Mononuclear cell (primary cell): ENCODE measurements at regions not wholly inside any gene's neighbourhood (a gene's known extent, or its start where the extent isn't known, plus 50 kb on each side); places are given as distances from the start of the nearest gene placed in this dataset.
A peak's percentile ranks its signal among the peaks of the same experiment; 100 is the strongest.

Experiments used
- H3K27me3 ChIP-seq: 2 replicates; pipeline ENCODE4 v1.6.0; 2011; ENCODE audit warnings: low read length, control low read depth; ENCODE audit not compliant: insufficient read depth
- H3K4me1 ChIP-seq: 2 replicates; pipeline ENCODE4 v1.5.1; 2011; ENCODE audit warnings: mild to moderate bottlenecking, low read length, control low read depth; ENCODE audit not compliant: insufficient read depth
- H3K4me3 ChIP-seq: 2 replicates; pipeline ENCODE4 v1.5.1; 2011; ENCODE audit warnings: mild to moderate bottlenecking, low read length, moderate library complexity
- H3K9me3 ChIP-seq: 2 replicates; pipeline ENCODE4 v1.5.1; 2011; ENCODE audit warnings: low read depth, mild to moderate bottlenecking, control low read depth, low read length

DNA sequence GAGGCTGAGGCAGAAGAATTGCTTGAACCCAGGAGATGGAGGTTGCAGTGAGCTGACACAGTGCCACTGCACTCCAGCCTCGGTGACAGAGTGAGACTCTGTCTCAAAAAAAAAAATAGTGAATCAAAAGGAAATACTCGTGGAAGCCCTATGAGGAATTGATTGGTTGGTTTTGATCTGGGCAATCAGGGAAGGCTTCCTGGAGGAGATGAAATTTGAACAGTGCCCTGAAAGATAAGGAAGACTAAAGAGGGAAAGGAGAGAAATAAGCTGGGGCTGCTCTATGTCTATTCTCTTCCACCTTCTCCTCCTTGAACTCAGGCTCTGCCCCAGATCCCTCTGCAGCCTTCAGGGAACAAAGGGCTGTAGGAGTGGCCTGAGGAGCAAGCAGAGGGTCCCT, 54.1 kb downstream of the IRF2BPL start:
- Histone ChIP-seq H3K27me3 (no peaks in the 10 kb centered on the region), H3K9me3 (no peaks in the 10 kb centered on the region), H3K4me3 (no peak overlapping the region), H3K4me1 (peaks cover 19% of the 10 kb centered on the region)

DNA sequence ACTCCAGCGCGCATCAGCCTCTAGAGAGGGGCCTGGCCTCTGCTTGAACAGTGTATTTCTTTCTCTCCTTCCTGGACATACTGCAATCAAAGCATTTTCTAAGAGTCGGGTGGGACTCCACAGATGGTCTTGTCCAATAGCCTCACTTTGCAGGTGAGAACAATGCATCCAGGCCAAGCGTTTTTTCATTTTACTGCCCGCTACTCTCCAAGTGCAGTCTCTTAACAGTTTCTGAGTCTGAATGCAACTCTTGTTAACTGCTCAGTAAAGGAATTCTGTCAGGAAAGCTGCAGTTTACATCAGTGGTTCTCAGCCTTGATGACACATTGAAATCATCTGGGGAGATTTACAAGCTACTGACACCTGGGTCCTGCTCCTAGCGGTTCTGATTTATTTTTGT, 57.0 kb downstream of the IRF2BPL start:
- H3K4me3 ChIP-seq: no peak overlapping the region
- no peaks in the 10 kb centered on the region for H3K27me3 ChIP-seq
- H3K9me3 ChIP-seq: no peaks in the 10 kb centered on the region
- no peaks in the 10 kb centered on the region for H3K4me1 ChIP-seq

DNA sequence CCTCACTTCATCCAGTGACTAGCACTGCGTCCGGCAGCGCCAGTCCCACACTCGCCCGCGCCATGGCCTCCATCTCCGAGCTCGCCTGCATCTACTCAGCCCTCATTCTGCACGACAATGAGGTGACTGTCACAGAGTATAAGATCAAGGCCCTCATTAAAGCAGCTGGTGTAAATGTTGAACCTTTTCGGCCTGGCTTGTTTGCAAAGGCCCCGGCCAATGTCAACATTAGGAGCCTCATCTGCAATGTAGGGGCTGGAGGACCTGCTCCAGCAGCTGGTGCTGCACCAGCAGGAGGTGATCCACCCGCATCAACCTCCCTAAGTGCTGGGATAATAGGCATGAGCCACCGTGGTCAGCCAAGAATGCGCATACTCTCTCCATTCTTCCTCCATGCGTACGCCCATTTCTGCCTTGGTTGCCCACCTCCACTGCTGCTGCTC, 59.9 kb downstream of the IRF2BPL start:
- peaks cover 13% of the 10 kb centered on the region for H3K4me1 ChIP-seq
- H3K9me3 ChIP-seq: no peaks in the 10 kb centered on the region
- H3K4me3 ChIP-seq: no peak overlapping the region
- no peaks in the 10 kb centered on the region for H3K27me3 ChIP-seq

DNA sequence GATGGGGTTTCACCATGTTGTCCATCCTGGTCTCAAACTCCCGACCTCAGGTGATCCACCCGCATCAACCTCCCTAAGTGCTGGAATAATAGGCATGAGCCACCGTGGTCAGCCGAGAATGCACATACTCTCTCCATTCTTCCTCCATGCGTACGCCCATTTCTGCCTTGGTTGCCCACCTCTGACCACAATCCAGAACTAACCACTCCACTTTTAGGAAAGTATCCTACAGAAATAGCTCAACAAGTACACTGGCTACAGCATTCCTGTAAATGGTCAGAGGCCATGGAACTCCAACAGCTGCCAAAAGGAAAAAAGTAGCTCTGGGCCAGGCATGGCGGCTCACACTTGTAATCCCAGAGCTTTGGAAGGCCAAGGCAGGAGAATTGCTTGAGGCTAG, 60.7 kb downstream of the IRF2BPL start:
- no peak overlapping the region for H3K4me3 ChIP-seq
- no peaks in the 10 kb centered on the region for H3K27me3 ChIP-seq
- H3K9me3 ChIP-seq: no peaks in the 10 kb centered on the region
- H3K4me1 ChIP-seq: peaks cover 22% of the 10 kb centered on the region

DNA sequence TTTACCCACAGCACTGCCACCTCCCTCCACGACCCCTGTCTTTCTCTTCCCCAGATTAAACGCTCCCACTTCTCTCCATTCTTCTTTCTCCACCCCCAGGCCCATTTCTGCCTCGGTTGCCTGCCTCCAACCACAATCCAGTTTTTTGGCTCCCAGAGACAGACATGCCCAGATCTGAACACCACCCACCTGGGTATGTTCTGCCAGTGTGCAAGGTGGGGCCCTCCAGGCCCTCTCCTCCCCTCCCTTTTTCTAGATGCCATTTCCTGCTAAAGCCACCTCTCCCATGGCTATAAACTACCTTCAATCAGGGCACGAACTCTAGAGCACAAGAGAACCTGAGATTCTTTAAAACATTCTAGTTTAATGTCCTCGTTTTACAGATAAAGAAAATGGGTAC, 63.3 kb downstream of the IRF2BPL start:
- no peaks in the 10 kb centered on the region for H3K27me3 ChIP-seq
- H3K4me1 ChIP-seq: peaks cover 42% of the 10 kb centered on the region
- no peak overlapping the region for H3K4me3 ChIP-seq
- no peaks in the 10 kb centered on the region for H3K9me3 ChIP-seq

DNA sequence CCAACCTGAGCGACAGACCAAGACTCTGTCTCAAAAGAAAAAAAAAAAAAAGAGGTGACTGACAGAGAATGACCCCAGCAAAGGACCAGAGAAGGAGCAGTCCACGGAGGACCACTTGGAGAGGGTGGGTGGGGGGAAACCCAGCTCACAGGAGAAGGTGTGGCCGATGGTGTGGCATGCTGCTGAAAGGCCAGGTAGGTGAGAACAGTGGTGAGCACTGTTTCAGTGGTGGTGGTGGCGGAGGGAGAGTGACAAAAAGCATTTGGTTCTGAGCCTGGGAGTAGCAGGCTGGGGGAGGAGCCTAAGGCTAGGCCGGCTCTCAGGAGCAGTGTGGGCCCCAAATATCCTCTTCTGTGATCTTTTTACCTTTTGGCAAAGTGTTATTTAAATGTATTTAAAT, 63.8 kb downstream of the IRF2BPL start:
- Histone ChIP-seq H3K27me3 (no peaks in the 10 kb centered on the region), H3K4me3 (no peak overlapping the region), H3K9me3 (no peaks in the 10 kb centered on the region), H3K4me1 (peaks cover 42% of the 10 kb centered on the region)

DNA sequence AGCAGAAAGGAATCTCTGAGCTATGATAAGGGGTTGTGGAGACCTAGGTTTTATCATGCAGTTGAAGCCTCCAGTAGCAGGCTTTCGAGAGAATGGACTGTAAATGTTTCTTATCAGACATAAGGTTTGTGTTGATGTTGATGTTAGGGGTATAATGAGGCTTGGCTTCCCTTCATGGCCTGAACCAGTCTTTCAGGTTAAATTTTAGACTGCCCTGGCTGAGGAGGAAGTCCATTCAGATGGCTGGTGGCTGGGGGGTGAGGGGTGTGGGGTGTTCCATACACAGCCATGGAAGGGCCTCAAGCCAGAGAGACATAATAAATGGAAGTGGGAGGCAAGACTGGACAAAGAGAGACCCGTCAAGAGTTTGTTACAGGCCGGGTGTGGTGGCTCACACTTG, 65.1 kb downstream of the IRF2BPL start:
- Histone ChIP-seq H3K4me1 (peaks cover 52% of the 10 kb centered on the region), H3K27me3 (no peaks in the 10 kb centered on the region), H3K9me3 (no peaks in the 10 kb centered on the region), H3K4me3 (no peak overlapping the region)

DNA sequence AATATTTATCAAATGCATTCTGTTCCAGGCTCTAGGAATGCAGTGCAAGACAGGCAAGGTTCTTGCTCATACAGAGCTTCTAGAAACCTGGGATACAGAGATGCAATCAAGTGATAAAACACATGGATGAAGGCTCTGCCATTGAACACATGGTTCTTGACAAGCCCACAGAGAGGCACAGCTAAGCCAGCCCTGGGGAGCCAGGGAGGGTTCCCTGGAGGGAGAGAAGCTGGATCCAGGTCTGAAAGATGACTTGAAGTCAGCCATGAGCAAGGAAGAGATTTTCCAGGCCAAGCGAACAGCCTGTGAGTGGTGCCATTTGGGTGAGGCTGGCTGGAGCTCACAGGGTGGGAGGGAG, 66.2 kb downstream of the IRF2BPL start:
- H3K4me1 ChIP-seq: peaks cover 63% of the 10 kb centered on the region
- peak overlapping the region; percentile 24 for H3K4me3 ChIP-seq
- H3K27me3 ChIP-seq: no peaks in the 10 kb centered on the region
- no peaks in the 10 kb centered on the region for H3K9me3 ChIP-seq

DNA sequence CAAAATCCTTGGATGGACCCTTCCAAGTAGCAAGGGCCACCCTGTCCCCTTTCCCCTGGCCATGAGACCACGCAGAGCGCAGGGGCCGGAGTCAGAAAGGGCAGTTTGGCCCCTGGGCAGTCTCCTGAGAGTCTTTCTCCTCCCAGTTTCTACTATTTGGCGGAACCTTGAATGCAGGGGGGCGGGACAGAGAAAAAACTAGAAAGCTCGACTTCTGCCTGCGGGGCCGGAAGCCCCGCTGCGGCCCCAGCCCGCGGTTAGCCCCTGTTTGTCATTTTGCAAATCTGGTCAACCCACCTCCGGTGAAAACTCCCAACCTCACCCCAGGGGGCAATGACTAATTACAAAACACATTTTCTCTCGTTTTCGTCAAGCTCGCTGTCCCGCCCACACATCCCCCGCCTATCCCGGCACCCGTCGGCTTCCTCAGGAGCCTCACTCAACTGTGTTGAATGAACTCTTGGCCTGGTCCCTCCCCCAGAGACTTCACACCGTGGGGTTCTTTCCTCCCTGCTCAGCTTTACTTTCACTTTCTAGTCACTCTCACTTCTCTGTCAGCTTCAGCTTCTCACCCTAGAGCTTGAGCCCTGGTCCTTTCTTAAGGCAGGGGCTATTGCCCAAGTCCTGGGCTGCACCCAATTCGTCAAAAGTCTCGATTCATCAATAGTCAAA, 66.7 kb downstream of the IRF2BPL start:
- Histone ChIP-seq H3K27me3 (no peaks in the 10 kb centered on the region), H3K9me3 (no peaks in the 10 kb centered on the region), H3K4me3 (peak overlapping the region; percentile 24), H3K4me1 (peaks cover 69% of the 10 kb centered on the region)

DNA sequence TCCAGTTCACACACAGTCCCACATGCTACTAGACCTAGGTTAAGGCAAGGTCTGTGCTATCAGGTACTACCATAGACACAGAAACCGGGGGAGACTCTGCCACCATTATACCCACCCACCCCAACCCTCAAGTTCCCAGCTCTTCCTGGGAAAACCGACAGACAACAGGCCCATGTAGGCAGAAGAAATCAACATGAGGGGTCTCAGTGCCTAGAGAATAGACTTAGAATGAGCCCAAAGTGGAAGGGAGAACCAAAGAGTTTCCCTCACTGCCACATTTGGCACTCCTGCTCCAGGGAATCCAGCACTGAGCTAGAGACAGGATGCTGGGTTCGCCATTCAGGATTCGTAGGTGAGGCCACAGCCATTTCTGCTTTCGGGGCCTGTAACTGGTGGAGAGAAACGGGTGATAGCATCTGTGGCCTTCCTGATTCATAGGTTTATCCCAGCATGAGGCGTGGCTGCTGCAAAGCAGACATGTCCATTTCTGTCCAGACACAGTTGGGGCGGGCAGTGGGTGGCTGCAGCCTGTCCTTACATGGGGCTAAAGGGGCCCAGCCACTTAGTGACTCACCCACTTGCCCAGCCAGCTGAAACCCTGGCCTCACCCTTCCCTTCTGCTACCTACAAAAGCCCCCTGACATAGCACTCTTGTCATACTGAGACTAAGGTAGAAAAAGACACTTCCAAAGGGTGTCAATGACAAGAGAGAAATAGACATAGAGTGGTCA, 69.4 kb downstream of the IRF2BPL start:
- no peak overlapping the region for H3K4me3 ChIP-seq
- H3K9me3 ChIP-seq: no peaks in the 10 kb centered on the region
- H3K4me1 ChIP-seq: peaks cover 83% of the 10 kb centered on the region
- no peaks in the 10 kb centered on the region for H3K27me3 ChIP-seq

DNA sequence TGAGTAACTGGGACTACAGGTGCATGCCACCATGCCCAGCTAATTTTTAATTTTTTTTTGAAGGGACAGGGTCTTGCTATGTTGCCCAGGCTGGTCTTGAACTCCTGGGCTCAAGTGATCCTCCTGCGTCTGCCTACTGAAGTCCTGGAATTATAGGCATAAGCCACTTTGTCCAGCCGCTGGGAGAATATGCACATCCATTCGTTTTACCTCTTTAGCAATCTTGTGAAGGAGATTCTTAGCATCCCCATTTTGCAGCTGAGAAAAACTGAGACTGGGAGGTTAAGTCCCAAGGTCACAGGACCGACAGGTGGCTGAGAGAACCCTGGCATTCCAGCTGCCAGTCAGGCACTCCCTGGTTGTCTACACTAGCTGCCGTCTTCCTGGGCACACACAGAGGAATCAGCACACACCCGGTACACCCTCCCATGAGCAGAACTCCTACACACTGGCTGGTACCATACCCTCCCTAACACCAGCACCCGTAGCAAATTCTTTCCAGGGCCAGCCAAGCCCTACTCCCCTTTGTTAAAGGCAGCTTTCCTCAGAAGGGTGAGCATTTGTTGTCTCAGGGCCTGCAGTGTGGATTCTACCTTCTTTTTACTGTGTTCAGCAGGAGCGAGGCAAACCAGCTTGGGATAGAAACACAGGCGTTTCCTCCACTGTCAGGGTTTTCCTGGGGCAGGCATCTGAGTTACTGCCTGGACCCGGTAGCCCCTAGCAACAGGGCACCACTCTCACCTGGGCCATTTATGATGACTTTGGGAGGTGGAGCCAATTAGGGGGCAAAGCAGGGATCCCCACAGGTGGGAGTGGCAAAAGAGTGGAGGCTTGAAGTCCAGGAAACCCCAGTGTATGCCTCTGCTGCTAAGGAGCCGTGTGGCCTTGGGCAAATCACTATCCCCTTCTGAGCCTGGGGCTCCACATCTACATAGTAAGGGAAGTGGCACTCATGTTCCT, 70.2 kb downstream of the IRF2BPL start:
- H3K27me3 ChIP-seq: no peaks in the 10 kb centered on the region
- H3K9me3 ChIP-seq: no peaks in the 10 kb centered on the region
- no peak overlapping the region for H3K4me3 ChIP-seq
- H3K4me1 ChIP-seq: peaks cover 84% of the 10 kb centered on the region

DNA sequence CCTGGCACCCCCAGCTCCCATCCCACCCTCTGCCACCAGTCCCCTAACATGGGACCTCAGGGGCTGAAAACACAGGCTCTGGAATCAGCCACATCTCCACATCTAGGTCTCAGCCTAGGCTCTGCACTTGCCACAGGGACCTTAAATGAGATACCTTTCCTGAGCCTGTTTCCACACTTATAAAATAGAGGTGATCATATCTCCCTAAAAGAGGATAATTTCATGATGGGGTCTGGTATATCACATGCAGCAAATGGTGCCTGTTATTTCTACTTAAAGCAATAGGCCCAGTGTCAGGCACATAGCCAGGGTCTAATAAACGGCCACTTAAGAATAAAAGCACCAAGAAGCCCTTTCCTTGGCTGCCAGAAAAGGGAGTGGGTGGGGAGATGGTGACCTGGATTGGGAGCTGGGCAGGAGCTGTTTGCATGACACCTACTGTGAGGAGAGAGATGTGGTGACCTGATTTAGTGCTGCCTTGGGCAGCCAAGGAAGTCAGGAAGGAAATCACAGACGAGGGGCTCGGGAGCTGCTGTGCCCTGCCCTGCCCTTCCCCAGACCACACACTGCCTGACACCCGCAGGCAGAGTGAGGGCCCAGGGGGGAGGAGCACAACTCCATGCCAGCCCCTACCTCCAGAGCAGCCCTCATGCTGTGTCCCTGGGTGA, 71.2 kb downstream of the IRF2BPL start:
- H3K4me3 ChIP-seq: no peak overlapping the region
- peaks cover 78% of the 10 kb centered on the region for H3K4me1 ChIP-seq
- H3K9me3 ChIP-seq: no peaks in the 10 kb centered on the region
- no peaks in the 10 kb centered on the region for H3K27me3 ChIP-seq

DNA sequence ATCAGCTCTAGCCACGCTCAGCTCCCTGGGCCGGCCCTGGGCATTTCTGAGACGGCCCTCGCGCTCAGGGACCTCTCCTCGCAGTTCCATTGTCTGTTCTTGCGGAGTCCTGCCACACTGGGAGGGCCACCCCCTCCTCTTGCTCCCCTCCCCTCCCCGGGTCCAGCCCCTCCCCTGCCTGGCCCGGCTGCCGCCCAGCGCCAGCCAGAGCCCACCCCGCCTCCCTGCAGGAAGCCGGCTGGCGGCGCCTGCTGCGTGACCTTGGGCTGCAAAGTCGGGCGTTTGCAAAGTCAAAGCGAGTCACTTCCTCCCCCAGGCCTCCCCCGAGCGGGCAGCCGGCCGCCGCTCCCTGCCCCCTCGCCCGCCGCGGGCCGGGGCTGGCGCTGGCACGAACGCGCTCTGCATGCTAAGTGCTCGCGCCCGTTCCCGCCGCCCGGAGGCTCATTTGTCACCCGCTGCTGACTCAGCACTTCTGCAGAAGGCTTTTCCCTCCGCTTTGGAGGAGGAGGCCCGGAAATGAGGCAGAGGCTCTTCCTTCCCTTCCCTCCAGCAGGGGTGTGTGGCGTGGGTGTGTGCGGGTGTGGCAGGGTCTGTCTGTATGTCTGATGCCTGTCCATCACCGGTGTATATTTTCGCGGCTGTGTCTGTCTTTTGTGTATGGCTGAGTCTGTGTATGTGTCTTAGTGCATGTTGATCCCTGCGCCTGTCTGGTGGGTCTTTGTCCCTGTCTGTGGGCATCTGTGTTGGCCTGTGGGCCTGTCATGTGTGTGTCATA, 72.0 kb downstream of the IRF2BPL start:
- no peaks in the 10 kb centered on the region for H3K9me3 ChIP-seq
- no peaks in the 10 kb centered on the region for H3K27me3 ChIP-seq
- H3K4me1 ChIP-seq: peaks cover 72% of the 10 kb centered on the region
- peak overlapping the region; percentile 39 for H3K4me3 ChIP-seq

DNA sequence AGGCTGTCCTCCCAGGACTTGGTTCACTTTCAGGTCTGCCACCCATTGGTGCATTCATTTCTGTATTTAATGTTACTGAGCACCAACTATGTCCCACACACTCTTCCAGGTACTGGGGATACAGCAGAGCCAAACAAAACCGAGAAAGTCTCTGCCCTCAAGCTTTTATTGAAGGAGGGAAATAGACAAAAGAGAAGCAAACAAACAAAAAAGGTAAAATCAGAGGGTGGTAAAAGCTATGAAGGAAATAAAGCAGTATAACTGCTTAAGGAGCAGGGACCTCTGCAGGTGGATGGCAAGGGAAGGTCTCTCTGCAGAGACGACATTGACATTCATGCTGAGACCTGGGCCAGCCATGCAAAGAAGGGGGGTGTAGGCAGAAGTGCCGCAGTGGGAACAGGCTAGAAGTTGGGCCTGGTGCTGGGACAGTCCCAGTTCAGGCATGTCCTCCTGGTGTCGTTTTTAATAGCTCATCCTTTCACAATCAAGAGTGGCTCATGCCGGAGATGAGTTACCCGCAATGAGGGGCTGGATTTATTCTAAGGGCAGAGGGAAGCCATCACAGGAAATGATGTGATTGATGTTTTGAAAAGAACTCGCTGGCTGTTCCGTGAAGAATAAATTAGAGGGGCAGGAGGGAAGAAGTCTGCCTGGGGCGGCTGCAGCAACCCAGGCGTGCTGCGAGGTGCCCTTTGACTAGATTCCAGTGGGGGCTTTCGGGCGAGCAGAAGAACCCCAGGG, 72.8 kb downstream of the IRF2BPL start:
- Histone ChIP-seq H3K9me3 (no peaks in the 10 kb centered on the region), H3K27me3 (no peaks in the 10 kb centered on the region), H3K4me1 (peaks cover 70% of the 10 kb centered on the region), H3K4me3 (peak overlapping the region; percentile 39)
